T-helper 2 cell (primary cell): ENCODE measurements at regions not wholly inside any gene's neighbourhood (a gene's known extent, or its start where the extent isn't known, plus 50 kb on each side); places are given as distances from the start of the nearest gene placed in this dataset.

Experiments used
- DNase-seq, 5 experiments: peaks; one replicate each; pipeline versions ENCODE4 v3.0.0 to v3.0.0-alpha.2; 2012 to 2022

DNA sequence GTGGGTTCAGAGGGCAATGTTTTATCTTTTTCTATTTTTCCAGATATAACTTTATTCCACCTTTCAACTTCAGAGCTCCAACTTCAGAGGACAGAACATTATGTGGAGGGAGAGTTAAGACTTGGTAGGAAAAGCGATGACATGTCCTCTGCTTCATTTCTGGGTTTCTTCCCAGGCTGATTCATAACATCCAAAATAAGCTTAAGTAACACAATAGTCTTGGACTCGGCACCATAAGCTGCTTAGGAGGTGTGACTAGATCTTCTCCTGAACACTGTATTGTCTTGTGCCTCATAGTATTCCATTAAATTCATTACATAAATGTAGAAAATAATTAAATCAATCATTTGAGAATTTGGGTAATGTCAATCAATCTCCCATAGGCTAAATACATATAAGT is 95.5 kb upstream of the PDE3A start:
- no peak for DNase-seq

GRCh38 chr12:20274008-20274407 is 94.3 kb upstream of the PDE3A start:
- DNase-seq: no peak

GRCh38 chr12:20278276-20278675 is 90.1 kb upstream of the PDE3A start:
- DNase-seq: no peak

GRCh38 chr12:20280515-20280914 is 87.8 kb upstream of the PDE3A start:
- no peak for DNase-seq

- no peak for DNase-seq
These were observed 85.9 kb upstream of the PDE3A start for GRCh38 chr12:20282401-20282800.

DNA sequence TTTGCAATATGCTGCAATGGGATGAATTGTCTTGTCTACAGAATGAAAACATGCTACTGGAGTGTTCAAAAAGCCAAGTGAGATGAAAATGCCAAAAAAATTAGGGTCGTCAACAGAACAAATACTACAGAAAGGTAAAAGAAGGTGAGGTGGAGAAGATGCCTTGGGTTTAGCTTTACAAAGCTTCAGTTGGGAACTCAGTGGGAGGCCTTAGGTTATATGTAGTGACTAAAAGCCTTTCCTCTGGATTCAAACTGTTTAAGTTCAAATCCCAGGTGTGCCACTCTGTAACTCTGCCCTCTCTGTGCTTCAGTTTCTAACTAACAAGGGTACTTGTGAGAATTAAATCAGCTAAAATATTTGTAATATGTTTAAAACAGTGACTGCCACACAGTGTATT is 84.9 kb upstream of the PDE3A start:
- DNase-seq: no peak

DNA sequence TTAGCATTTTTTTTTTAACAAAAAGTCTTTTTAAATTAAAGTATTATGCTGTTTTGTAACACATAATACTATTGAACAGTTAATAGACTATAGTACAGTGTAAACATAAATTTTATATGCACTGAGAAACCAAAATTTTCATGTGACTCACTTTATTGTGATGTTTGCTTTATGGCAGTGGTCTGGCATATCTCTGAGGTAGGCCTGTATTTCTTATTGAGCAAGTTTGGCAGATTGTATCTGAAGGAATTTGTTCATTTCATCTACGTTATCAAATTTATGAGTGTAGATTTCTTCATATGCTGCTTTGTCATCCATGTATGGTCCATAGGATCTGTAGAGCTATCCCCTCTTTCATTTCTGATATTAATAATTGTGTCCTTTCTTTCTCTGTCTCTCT is 78.8 kb upstream of the PDE3A start:
- DNase-seq: no peak

DNA sequence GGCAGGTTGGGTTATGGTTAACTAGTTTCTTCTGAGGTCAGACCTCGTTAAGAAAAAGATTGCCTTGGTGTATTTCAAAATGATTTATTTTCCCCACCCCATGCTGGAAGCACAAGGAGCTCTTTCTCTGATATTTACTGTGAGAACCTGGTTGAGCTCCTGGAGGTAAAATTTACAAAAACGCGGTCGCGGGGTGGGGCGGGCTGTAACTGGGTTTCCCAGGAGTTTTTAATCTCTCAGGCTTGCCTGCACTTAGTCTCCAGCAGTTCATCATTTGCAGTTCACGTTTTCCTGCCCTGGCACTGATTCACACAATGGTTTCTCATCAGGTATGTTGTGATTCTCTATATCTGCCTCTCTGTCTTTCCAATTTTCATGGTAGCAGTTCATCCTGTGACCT is 67.9 kb upstream of the PDE3A start:
- no peak for DNase-seq

DNA sequence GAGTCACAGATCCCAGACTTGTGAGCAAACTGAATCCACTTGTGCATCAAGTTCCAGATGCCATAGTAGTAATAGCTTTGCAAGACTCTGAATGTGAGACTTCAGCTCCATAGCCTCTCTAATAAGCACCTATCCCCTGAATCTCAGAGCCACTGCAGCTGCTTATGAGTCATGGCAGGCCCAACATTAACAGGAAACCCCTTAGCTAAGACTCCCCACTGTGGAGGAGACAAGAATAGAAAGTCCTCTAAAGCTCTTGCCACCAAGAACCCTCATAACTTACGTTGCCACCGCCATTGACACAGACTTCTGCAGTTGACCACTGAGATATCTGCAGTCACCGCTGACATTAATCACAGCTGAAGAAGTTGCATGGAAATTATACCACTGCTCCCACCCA is 62.9 kb upstream of the PDE3A start:
- no peak for DNase-seq

DNA sequence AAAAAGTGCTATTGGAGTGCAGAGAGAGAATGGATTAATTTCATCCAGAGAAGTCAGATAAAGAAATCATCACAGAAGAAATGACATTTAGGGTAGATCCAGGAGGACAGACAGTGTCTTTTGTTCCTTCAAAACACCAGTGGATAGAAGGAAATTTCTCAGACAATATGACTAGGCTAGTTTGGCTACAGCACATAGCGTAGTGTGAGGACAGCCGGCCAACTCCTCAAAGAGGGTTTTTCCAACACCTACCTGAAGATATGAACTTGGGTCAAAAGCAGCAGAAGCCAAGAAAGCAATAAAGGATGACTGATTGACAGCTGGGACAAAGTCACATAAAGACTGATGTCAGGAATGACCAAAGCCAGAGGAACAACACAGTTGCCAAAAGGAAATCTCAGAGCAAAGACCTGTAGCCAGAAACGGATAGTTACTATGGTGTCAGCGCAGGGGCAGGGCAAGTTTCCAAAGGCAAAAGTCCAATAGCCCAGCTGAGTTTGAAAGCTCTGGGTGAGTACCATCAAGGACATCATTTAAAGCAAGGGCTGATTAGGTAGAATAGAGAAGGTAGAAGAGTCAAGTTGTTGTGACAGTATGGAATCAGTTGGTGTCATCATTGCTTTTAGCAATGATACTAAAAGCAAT is 58.7 kb upstream of the PDE3A start:
- no peak for DNase-seq

GRCh38 chr12:20314328-20314727 is 54.0 kb upstream of the PDE3A start:
- no peak for DNase-seq

GRCh38 chr12:20317554-20317953 is 50.8 kb upstream of the PDE3A start:
- no peak for DNase-seq
